ENCODE measurements at regions not wholly inside any gene's neighbourhood (a gene's known extent, or its start where the extent isn't known, plus 50 kb on each side); places are given as distances from the start of the nearest gene placed in this dataset.
"Not testable (repeated sequence)": the region's sequence is repeated elsewhere in the genome, so short reads cannot be mapped to it uniquely, and the experiment has no call there.

DNA sequence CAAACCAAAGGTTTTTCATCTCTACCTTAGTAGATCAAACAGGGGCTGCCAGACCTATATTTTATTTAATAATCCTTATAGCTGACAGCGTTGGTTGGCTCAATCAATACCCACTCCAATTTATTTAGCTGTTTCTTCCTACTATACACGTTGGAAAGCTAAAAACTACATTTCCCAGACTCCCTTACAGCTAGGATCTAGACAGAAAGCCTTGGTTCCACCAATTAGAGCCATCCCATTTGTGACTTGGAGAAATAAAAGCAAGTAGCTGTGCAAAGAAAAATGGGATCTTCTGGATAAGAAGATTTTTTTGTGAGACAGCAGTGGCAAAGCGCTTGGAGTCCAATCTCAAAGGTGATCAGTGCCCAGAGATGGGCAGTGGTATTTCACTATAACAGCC is 331.3 kb upstream of the MEIS1 start:
- no peaks in the 10 kb centered on the region for H3K36me3 Mint-ChIP-seq (ENCODE audit: low read depth)
- H3K9me3 Mint-ChIP-seq = no peaks in the 10 kb centered on the region
- no peak overlapping the region for H3K4me3 Mint-ChIP-seq
- H3K4me1 Mint-ChIP-seq (ENCODE audit: low read depth) = no peaks in the 10 kb centered on the region
- DNase-seq = no peak
- H3K27me3 Mint-ChIP-seq = no peaks in the 10 kb centered on the region
- H3K27ac Mint-ChIP-seq = no peak overlapping the region

DNA sequence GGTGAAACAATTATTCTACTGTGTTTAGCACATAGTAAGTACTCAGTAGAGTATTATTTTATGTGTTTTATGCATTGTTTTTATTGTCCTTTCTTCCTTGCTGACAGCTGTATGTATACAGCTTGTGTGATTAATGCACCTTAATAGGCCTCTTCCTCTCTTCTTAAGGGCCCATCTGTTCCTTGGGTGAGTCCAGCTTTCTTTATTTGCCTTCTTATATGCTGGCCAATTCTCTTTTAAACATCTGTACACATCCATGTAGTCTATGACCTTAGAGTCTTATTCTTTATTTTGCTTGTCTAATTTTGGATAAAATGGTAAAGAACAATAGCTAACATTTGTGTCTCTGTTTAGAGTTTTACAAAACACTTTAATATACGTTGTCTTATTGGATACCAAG is 333.7 kb upstream of the MEIS1 start:
- H3K9me3 Mint-ChIP-seq = peaks cover 3% of the 10 kb centered on the region
- no peak overlapping the region for H3K4me3 Mint-ChIP-seq
- H3K27ac Mint-ChIP-seq = no peak overlapping the region
- H3K36me3 Mint-ChIP-seq (ENCODE audit: low read depth) = no peaks in the 10 kb centered on the region
- no peaks in the 10 kb centered on the region for H3K27me3 Mint-ChIP-seq
- H3K4me1 Mint-ChIP-seq (ENCODE audit: low read depth) = no peaks in the 10 kb centered on the region
- no peak for DNase-seq

GRCh38 chr2:66095820-66096345 is 339.0 kb upstream of the MEIS1 start:
- no peak overlapping the region for H3K4me3 Mint-ChIP-seq
- H3K4me1 Mint-ChIP-seq (ENCODE audit: low read depth) = no peaks in the 10 kb centered on the region
- H3K9me3 Mint-ChIP-seq = peaks cover 5% of the 10 kb centered on the region
- no peaks in the 10 kb centered on the region for H3K27me3 Mint-ChIP-seq
- H3K27ac Mint-ChIP-seq = no peak overlapping the region
- DNase-seq = no peak
- no peaks in the 10 kb centered on the region for H3K36me3 Mint-ChIP-seq (ENCODE audit: low read depth)

DNA sequence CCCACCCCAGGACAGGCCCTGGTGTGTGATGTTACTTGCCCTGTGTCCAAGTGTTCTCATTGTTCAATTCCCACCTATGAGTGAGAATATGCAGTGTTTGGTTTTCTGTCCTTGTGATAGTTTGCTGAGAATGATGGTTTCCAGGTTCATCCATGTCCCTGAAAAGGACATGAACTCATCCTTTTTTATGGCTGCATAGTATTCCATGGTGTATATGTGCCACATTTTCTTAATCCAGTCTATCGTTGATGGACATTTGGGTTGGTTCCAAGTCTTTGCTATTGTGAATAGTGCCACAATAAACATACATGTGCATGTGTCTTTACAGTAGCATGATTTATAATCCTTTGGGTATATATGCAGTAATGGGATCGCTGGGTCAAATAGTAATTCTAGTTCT is 340.2 kb upstream of the MEIS1 start:
- not testable (repeated sequence) for H3K36me3 Mint-ChIP-seq (ENCODE audit: low read depth); H3K4me3 Mint-ChIP-seq; DNase-seq; H3K27me3 Mint-ChIP-seq; H3K27ac Mint-ChIP-seq; H3K4me1 Mint-ChIP-seq (ENCODE audit: low read depth)
- H3K9me3 Mint-ChIP-seq = peaks cover 13% of the 10 kb centered on the region

DNA sequence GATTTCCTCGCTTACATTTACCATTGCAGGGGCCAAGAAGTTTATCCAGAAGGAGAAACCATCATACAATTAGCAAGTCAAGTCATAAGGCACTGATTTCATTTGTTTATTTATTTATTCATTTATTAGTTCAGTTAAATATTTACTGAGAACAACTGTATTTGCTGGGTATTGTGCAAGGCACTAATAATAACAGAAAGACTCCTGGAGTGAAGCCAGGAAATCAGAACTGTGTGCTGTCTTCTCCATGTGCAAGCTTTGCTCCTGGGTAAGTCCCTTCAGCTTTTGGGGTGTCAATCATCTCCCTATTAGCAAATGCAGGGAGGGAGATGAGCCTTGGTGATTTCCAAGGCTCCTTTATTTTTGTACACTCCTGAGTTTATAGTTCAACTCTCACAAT is 341.6 kb upstream of the MEIS1 start:
- Mint-ChIP-seq H3K27ac (no peak overlapping the region), H3K27me3 (no peaks in the 10 kb centered on the region), H3K36me3 (ENCODE audit: low read depth) (no peaks in the 10 kb centered on the region), H3K4me1 (ENCODE audit: low read depth) (no peaks in the 10 kb centered on the region), H3K9me3 (peaks cover 22% of the 10 kb centered on the region), H3K4me3 (no peak overlapping the region)
- DNase-seq = no peak

DNA sequence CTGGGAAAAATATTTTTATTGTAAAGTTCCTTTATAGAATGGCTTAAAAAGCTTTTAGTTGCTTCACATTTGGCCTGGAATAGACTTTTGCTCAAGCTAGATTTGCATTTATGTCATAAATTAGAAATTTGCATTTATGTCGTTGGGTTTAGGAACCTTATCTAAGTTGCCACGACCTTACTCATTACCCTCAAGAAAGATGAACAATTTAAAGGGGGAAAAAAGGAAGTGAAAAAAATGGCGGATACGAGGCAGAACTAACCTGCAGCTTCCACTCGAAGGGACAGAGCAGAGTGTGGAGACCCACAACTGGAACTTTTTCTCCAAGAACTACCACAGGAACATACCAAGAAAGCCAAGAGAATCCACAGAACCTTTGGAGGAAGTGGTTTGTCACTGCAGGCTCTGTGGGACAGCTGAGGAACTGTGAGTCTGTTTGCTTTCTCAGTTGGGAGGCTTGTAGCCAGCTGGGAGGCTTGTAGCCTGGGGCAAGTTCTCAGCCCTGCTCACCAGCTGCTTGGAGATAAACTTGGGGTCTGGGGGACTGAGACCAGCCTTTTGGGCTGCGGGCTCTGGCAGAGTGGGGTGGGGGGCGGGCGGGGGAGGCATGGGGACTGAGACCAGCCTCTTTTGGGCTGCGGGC is 349.9 kb upstream of the MEIS1 start:
- Mint-ChIP-seq H3K9me3 (peaks cover 24% of the 10 kb centered on the region), H3K27me3 (no peaks in the 10 kb centered on the region), H3K36me3 (ENCODE audit: low read depth) (no peaks in the 10 kb centered on the region), H3K4me1 (ENCODE audit: low read depth) (no peaks in the 10 kb centered on the region), H3K4me3 (no peak overlapping the region), H3K27ac (no peak overlapping the region)
- DNase-seq = no peak

GRCh38 chr2:66082581-66082980 is 352.3 kb upstream of the MEIS1 start:
- no peaks in the 10 kb centered on the region for H3K4me1 Mint-ChIP-seq (ENCODE audit: low read depth)
- no peaks in the 10 kb centered on the region for H3K27me3 Mint-ChIP-seq
- H3K4me3 Mint-ChIP-seq = no peak overlapping the region
- peaks cover 7% of the 10 kb centered on the region for H3K9me3 Mint-ChIP-seq
- H3K36me3 Mint-ChIP-seq (ENCODE audit: low read depth) = no peaks in the 10 kb centered on the region
- no peak for DNase-seq
- H3K27ac Mint-ChIP-seq = no peak overlapping the region

GRCh38 chr2:66080127-66080526 is 354.8 kb upstream of the MEIS1 start:
- Mint-ChIP-seq H3K27me3 (no peaks in the 10 kb centered on the region), H3K36me3 (ENCODE audit: low read depth) (no peaks in the 10 kb centered on the region), H3K9me3 (peaks cover 3% of the 10 kb centered on the region), H3K4me3 (no peak overlapping the region), H3K27ac (no peak overlapping the region), H3K4me1 (ENCODE audit: low read depth) (no peaks in the 10 kb centered on the region)
- DNase-seq = no peak

DNA sequence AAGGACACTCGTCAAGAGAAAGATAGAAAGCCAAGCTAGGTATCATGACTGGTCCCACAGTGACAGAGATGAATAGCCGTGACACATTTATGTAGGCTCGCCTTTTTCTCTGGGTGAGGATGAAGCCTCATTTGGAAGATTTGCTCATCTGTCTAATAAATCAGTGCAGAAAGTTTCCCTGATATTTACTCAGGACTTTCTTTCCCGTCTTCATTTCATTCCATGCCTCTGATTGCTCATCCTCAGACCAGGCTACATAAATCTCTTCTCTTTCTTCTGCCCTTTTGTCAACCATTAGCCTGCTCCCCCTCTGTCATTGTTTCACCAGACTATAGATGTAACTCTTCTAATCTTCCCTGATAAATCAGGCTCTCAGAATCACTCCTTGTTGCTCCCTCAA is 361.8 kb upstream of the MEIS1 start:
- no peaks in the 10 kb centered on the region for H3K27me3 Mint-ChIP-seq
- no peak overlapping the region for H3K27ac Mint-ChIP-seq
- H3K4me1 Mint-ChIP-seq (ENCODE audit: low read depth) = no peaks in the 10 kb centered on the region
- no peaks in the 10 kb centered on the region for H3K36me3 Mint-ChIP-seq (ENCODE audit: low read depth)
- no peaks in the 10 kb centered on the region for H3K9me3 Mint-ChIP-seq
- DNase-seq = no peak
- H3K4me3 Mint-ChIP-seq = no peak overlapping the region

GRCh38 chr2:66070721-66071602 is 364.0 kb upstream of the MEIS1 start:
- DNase-seq = no peak
- no peaks in the 10 kb centered on the region for H3K9me3 Mint-ChIP-seq
- H3K36me3 Mint-ChIP-seq (ENCODE audit: low read depth) = no peaks in the 10 kb centered on the region
- no peaks in the 10 kb centered on the region for H3K27me3 Mint-ChIP-seq
- H3K27ac Mint-ChIP-seq = no peak overlapping the region
- H3K4me3 Mint-ChIP-seq = no peak overlapping the region
- H3K4me1 Mint-ChIP-seq (ENCODE audit: low read depth) = no peaks in the 10 kb centered on the region

DNA sequence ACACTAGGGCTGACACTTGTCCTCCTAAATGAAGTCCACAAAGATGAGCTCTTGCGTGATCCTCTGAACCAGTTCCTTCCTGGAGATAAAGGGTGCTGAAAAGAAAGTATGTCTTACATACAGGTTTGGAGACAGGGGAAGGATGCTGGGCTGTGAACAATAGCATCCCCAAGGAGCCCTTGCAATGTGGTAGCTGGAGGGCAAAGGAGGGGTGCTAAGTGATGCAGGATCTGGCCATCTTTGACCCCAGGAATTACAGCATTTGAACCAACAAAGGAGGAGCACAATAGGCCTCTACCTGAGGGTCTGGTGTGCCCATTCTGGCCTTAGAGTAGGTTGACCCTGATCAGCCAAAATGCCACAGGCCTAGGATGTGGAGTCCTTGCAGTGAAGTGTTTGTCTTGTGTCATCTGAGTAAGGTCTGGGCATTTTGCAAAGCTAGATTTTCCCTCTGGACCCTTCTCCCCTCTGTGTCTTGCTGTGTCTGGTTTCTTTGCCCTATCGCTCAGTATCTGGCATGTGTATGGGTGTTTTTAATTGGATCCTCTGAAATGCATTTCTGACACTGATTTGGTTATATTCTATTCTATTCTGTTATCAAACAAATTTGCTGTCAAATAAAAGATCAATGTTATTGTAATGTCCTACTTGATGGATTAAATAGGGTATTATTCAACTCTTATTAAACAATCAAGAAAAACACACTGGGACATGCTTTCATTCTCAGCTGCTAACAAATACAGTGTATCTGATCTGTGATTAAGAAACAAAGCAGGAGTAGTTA is 364.8 kb upstream of the MEIS1 start:
- H3K27me3 Mint-ChIP-seq = no peaks in the 10 kb centered on the region
- H3K4me1 Mint-ChIP-seq (ENCODE audit: low read depth) = no peaks in the 10 kb centered on the region
- no peak for DNase-seq
- no peaks in the 10 kb centered on the region for H3K36me3 Mint-ChIP-seq (ENCODE audit: low read depth)
- no peak overlapping the region for H3K27ac Mint-ChIP-seq
- no peaks in the 10 kb centered on the region for H3K9me3 Mint-ChIP-seq
- no peak overlapping the region for H3K4me3 Mint-ChIP-seq

GRCh38 chr2:66066032-66066431 is 368.9 kb upstream of the MEIS1 start:
- H3K4me3 Mint-ChIP-seq = no peak overlapping the region
- H3K4me1 Mint-ChIP-seq (ENCODE audit: low read depth) = no peaks in the 10 kb centered on the region
- no peak overlapping the region for H3K27ac Mint-ChIP-seq
- DNase-seq = no peak
- no peaks in the 10 kb centered on the region for H3K27me3 Mint-ChIP-seq
- no peaks in the 10 kb centered on the region for H3K36me3 Mint-ChIP-seq (ENCODE audit: low read depth)
- no peaks in the 10 kb centered on the region for H3K9me3 Mint-ChIP-seq

- Mint-ChIP-seq H3K4me3 (no peak overlapping the region), H3K4me1 (ENCODE audit: low read depth) (no peaks in the 10 kb centered on the region), H3K36me3 (ENCODE audit: low read depth) (no peaks in the 10 kb centered on the region), H3K27me3 (no peaks in the 10 kb centered on the region), H3K27ac (no peak overlapping the region), H3K9me3 (no peaks in the 10 kb centered on the region)
- no peak for DNase-seq
Observed at GRCh38 chr2:66059332-66059731, 375.6 kb upstream of the MEIS1 start.

GRCh38 chr2:66058675-66059074 is 376.2 kb upstream of the MEIS1 start:
- no peak for DNase-seq

DNA sequence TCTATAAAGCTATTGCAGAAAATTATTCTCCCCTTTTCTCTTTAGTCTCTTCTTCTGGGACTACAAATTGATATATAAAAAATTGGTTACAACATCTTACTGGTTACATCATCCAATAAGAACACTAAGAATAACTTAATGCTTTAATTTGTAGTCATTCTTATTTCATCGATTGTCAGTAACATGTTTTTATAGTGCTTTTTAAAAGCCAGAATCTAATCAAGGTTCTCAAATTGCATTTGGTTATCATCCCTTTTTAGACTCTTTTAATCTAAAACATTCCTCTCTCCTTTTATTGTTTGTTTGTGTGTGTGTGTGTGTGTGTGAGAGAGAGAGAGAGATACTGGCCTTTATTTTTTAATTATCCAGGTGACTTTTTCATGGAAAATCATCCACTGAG is 377.1 kb upstream of the MEIS1 start:
- Mint-ChIP-seq H3K4me1 (ENCODE audit: low read depth) (no peaks in the 10 kb centered on the region), H3K27me3 (no peaks in the 10 kb centered on the region), H3K9me3 (no peaks in the 10 kb centered on the region), H3K4me3 (no peak overlapping the region), H3K36me3 (ENCODE audit: low read depth) (no peaks in the 10 kb centered on the region), H3K27ac (no peak overlapping the region)
- no peak for DNase-seq

More at GRCh38 chr2:66058675-66059074, 376.2 kb upstream of the MEIS1 start:
- Mint-ChIP-seq H3K36me3 (ENCODE audit: low read depth) (no peaks in the 10 kb centered on the region), H3K27me3 (no peaks in the 10 kb centered on the region), H3K9me3 (no peaks in the 10 kb centered on the region), H3K27ac (no peak overlapping the region), H3K4me1 (ENCODE audit: low read depth) (no peaks in the 10 kb centered on the region), H3K4me3 (no peak overlapping the region)

Data from activated T-cell treated with anti-CD3 and anti-CD28 coated beads, Interleukin-2, amount 50 U/mL, for 24 hours (primary cell).